ENCODE measurements at regions not wholly inside any gene's neighbourhood (a gene's known extent, or its start where the extent isn't known, plus 50 kb on each side); places are given as distances from the start of the nearest gene placed in this dataset.
"Not testable (repeated sequence)": the region's sequence is repeated elsewhere in the genome, so short reads cannot be mapped to it uniquely, and the experiment has no call there.

DNA sequence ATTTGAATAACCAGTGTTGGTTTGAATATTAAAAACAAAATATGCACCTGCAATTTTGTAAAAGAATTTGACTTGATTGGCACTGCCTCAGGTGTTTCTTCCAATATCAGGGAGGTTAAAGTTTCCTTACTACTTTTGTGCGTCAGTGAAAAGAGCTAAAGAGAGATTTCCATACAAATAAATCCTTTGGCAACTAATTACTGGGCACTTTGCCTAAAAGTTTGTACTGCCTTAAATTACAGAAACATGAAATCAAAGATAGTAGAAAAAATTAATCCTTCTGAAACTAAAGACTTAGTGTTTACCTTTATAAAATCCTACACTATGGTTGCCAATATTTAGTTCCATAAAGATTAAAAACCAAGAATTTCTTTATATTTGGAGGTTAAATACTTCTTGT, 72.5 kb downstream of the DNAJB9 start:
- DNase-seq (ENCODE audit: low read depth) = no peak
- H3K4me3 ChIP-seq (ENCODE audit: low read depth, low read length) = no peak overlapping the region
- TF ChIP-seq, protein P1, sequence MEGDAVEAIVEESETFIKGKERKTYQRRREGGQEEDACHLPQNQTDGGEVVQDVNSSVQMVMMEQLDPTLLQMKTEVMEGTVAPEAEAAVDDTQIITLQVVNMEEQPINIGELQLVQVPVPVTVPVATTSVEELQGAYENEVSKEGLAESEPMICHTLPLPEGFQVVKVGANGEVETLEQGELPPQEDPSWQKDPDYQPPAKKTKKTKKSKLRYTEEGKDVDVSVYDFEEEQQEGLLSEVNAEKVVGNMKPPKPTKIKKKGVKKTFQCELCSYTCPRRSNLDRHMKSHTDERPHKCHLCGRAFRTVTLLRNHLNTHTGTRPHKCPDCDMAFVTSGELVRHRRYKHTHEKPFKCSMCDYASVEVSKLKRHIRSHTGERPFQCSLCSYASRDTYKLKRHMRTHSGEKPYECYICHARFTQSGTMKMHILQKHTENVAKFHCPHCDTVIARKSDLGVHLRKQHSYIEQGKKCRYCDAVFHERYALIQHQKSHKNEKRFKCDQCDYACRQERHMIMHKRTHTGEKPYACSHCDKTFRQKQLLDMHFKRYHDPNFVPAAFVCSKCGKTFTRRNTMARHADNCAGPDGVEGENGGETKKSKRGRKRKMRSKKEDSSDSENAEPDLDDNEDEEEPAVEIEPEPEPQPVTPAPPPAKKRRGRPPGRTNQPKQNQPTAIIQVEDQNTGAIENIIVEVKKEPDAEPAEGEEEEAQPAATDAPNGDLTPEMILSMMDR (IDR thresholded peaks at IDR 0.05; ENCODE audit: control insufficient read depth, extremely low read depth, insufficient read depth) = no peak

DNA sequence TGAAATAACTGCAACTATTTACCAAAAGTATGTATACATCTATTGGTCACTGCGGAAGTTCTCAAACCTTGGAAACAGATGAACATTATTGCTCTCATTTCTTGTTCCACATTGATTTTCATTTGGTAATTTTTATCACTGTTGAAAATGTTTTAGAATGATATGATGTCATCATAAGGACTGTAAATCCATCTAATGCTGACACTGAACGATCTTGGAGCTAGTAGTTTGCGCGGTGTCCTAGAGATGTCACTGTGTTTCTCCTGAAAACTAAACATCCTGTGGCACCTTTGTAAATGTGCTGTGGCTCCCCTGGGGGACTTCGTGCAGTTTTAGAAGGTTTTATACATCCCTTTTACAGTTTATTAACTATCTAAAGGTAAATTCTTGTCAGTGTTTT, 73.5 kb downstream of the DNAJB9 start:
- DNase-seq (ENCODE audit: low read depth) = no peak
- H3K4me3 ChIP-seq (ENCODE audit: low read depth, low read length) = no peak overlapping the region
- TF ChIP-seq, protein P1 (IDR thresholded peaks at IDR 0.05; ENCODE audit: control insufficient read depth, extremely low read depth, insufficient read depth) = no peak

DNA sequence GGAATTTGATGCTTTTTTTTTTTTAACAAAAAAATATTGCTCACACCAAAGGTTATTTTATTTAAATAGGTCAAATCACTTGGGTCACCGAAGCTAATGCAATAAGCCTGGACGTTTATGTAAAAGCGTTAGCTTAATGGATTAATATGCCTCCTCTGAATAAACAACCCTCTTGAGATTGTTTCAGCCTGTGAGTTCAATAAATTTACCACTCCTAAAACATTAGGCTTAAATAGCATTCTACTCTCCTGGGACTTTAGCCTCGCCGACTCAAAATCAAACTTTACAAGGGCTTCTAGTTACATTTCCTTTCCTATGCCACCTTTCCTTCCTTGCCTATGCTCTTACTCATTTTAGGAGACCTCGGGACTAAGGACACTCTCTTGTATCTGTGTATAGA, 79.3 kb downstream of the DNAJB9 start:
- no peak for DNase-seq (ENCODE audit: low read depth)
- no peak overlapping the region for H3K4me3 ChIP-seq (ENCODE audit: low read depth, low read length)
- TF ChIP-seq, protein P1 (IDR thresholded peaks at IDR 0.05; ENCODE audit: control insufficient read depth, extremely low read depth, insufficient read depth) = no peak

DNA sequence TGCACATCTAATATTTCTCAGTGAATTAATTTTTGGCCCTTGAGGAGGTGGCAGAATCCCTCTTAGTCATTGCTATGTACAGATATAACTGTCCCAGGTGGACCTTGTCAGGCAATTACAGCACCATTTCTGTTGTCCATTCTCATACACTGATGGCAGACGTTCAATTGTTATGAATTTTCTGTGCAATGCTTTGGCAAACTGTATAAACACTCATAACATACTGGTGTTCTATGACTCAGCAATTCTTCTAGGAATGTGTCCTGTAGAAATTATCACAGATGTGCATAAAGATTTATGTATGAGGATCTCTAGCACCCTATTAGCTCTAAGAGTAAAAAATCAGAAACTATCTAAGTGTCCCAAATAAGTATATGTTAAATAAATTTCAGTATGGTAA, 80.8 kb downstream of the DNAJB9 start:
- TF ChIP-seq, protein P1 (IDR thresholded peaks at IDR 0.05; ENCODE audit: control insufficient read depth, extremely low read depth, insufficient read depth) = no peak
- no peak overlapping the region for H3K4me3 ChIP-seq (ENCODE audit: low read depth, low read length)
- DNase-seq (ENCODE audit: low read depth) = peak; percentile 69

DNA sequence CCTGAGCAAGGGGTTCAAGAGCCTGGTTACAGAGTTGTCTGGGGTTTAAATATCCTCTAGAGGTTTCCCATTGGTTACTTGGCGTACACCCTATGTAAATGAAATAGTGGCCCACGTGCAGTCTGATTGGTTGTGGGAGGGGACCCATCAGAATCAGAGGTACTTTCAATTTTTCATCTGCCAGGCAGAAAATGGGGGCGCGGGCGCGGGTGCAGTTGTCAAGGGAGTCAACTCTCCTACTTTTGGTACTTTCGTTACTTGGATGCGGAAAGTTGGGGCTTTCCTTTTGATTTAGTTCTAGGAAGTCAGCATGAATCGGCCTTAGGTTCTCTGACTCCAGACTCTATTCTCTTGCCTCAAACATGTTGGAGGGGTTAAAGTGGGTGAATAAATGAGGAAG, 83.2 kb downstream of the DNAJB9 start:
- TF ChIP-seq, protein P1 (IDR thresholded peaks at IDR 0.05; ENCODE audit: control insufficient read depth, extremely low read depth, insufficient read depth) = no peak
- DNase-seq (ENCODE audit: low read depth) = no peak
- H3K4me3 ChIP-seq (ENCODE audit: low read depth, low read length) = no peak overlapping the region

DNA sequence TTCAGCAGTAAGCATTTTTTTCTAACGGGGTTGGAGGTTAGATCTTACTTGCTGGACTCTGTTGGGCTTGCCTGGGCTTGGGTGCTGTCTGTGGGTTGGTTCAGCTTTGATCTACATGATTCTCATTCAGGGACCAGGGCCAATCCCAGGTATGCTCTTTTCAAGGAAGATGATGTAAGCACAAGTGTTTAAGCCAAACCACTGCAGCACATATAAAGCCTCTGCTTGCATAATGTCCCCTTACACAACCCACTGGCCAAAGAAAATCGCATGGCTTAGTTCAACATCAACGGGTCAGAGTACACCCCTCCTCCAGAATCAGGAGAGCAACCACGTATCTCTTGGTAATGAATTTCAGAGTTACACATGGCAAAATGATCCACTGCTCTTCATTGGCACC, 83.9 kb downstream of the DNAJB9 start:
- no peak overlapping the region for H3K4me3 ChIP-seq (ENCODE audit: low read depth, low read length)
- DNase-seq (ENCODE audit: low read depth) = no peak
- TF ChIP-seq, protein P1 (IDR thresholded peaks at IDR 0.05; ENCODE audit: control insufficient read depth, extremely low read depth, insufficient read depth) = no peak

DNA sequence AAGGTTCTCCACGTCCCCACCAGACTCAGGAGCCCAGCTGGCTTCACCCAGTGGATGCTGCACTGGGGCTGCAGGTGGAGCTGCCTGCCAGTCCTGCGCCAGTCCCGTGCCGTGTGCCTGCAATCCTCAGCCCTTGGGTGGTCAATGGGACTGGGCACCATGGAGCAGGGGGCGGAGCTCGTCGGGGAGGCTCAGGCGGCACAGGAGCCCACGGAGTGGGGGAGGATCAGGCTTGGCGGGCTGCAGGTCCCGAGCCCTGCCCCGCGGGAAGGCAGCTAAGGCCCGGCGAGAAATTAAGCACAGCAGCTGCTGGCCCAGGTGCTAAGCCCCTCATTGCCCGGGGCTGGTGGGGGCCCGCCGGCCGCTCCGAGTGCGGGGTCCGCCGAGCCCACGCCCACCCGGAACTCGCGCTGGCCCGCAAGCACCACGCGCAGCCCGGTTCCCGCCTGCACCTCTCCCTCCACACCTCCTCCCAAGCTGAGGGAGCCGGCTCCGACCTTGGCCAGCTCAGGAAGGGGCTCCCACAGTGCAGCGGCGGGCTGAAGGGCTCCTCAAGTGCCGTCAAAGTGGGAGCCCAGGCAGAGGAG, 87.6 kb downstream of the DNAJB9 start:
- DNase-seq (ENCODE audit: low read depth); H3K4me3 ChIP-seq (ENCODE audit: low read depth, low read length): not testable (repeated sequence)
